ENCODE measurements at regions not wholly inside any gene's neighbourhood (a gene's known extent, or its start where the extent isn't known, plus 50 kb on each side); places are given as distances from the start of the nearest gene placed in this dataset.
A peak's percentile ranks its signal among the peaks of the same experiment; 100 is the strongest.

DNA sequence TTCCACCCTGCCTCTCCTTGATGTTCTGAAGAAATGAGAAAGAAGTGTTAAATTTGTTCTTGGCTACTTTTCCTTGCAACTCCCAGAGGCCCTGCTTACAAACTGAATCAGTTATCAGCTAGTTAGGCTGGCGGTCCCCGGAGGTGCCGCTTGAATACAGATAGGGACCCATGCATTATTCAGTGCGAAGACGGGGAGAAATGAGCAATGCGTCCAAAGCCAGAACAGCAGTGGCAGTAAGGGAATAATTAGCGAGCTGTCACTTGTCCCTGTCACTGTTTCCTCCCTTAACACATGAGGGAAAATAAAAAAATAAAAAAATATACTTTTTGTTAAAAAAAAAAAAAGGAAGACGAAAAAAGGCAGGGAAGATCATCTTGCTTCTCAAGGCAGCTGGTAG is 528.1 kb downstream of the MN1 start:
- no peak for DNase-seq

DNA sequence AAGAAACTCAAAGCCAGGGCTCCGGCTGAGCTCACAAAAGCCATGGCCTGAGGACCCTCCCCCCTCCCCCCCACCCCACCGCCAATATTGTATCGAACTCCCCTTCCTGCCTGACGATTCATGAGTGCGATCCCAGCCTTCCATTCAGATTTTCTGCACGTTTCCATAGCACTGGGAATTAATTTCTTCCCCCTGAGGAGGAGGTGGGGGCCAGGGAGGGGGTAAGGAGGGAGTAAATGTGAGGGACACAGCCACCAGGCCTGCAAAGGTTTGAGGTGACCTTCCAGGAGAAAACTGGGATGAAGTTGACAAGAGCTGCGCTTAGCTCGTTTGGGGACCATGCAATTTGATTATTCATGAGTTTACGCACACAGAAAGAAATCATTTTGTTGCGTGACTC is 527.7 kb downstream of the MN1 start:
- no peak for DNase-seq

GRCh38 chr22:27274770-27275449 is 526.6 kb downstream of the MN1 start:
- DNase-seq: no peak

DNA sequence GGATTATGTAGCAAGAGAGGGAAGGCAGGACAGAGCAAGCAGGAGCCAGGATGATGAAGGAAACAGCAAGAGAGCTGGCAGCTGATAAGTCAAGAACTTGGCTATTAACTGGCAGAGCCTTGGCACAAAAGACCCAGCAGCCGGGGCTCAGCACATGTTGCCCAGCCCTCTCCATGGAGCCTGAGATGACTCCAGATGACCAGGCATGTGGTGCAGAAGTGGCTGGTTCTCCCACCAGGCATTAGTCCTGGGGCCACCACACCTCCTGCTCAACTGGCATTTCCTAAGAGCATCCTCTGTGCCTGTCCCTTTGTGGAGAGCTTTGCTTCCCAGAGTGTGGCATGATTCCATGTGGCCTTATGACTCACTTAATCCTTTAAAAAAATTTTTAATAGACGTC is 522.6 kb downstream of the MN1 start:
- no peak for DNase-seq

- no peak for DNase-seq
These were observed 518.3 kb downstream of the MN1 start for GRCh38 chr22:27283240-27283639.

GRCh38 chr22:27283714-27284113 is 517.8 kb downstream of the MN1 start:
- DNase-seq: no peak

GRCh38 chr22:27284324-27284723 is 517.2 kb downstream of the MN1 start:
- DNase-seq: no peak

DNA sequence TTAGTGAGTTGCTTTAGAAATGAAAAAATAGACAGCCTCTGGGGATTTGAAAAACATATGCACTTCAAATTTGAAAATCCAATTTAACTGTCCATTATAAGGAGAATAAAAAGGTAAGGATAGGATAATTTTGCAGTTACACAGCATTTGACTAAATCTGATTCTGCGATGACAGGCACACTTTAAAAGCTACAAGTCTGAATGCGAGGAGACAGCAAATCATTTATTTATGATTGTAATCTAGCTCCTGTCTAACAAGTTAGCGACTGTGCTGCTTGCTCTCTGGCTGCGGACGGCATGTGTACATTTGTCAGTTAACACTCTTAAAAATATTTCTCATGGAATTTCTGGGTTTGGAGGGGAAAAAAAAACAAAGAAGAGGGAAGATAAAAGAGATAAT is 514.8 kb downstream of the MN1 start:
- DNase-seq: no peak

- no peak for DNase-seq
These were observed 508.8 kb downstream of the MN1 start for GRCh38 chr22:27292542-27293299.

GRCh38 chr22:27293721-27294445 is 507.7 kb downstream of the MN1 start:
- DNase-seq: no peak

- no peak for DNase-seq
These were observed 506.5 kb downstream of the MN1 start for GRCh38 chr22:27295040-27295439.

GRCh38 chr22:27295605-27296004 is 506.0 kb downstream of the MN1 start:
- DNase-seq: no peak

DNA sequence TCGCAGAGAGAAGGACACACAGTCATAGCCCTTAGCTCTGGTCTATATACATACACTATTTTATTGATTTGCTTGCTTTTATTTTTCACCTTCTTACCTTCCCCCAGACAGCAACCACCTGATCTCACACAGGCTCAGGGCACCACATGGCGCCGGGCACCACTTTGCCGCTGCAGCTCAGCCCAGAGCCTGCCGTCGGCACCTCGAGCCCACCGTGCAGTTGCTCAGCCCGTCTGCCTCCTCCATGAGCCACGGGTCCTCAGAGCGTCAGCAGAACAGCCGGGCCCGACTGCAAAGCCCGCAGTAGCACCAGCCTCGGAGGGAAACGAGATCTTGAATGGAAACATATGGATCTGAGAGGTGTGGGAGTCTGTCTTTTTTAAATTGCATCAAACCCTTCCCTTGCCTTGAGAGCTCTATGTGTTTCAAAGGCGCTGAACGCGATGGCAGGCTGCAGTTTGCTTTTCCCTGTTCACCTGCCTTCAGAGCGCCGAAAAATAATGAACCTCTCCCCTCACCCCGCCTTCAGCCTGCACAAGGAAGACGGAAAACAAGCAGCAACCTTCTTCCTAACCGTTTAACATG is 505.4 kb downstream of the MN1 start:
- DNase-seq: no peak

DNA sequence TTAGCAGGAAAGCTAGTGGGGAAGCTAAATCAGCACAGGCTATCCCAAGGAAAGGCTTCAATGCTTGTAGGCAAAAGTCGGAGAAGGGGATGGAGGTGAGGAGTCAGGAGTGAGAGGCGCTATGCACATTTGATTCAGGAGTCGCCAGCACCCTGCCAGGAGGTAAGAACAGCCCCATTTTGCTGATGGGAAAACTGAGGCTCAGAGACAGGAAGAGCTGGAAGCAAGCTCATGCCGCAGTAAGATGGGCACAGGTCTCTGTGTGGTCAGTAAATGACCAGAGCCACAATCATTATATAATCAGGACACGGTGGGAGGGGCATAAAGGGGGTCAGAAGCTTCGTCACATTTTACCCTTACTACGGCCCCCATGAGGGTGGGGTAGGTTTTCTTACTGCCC is 504.4 kb downstream of the MN1 start:
- no peak for DNase-seq

- no peak for DNase-seq
These were observed 503.2 kb downstream of the MN1 start for GRCh38 chr22:27298332-27298731.

GRCh38 chr22:27298742-27299141 is 502.8 kb downstream of the MN1 start:
- no peak for DNase-seq

DNA sequence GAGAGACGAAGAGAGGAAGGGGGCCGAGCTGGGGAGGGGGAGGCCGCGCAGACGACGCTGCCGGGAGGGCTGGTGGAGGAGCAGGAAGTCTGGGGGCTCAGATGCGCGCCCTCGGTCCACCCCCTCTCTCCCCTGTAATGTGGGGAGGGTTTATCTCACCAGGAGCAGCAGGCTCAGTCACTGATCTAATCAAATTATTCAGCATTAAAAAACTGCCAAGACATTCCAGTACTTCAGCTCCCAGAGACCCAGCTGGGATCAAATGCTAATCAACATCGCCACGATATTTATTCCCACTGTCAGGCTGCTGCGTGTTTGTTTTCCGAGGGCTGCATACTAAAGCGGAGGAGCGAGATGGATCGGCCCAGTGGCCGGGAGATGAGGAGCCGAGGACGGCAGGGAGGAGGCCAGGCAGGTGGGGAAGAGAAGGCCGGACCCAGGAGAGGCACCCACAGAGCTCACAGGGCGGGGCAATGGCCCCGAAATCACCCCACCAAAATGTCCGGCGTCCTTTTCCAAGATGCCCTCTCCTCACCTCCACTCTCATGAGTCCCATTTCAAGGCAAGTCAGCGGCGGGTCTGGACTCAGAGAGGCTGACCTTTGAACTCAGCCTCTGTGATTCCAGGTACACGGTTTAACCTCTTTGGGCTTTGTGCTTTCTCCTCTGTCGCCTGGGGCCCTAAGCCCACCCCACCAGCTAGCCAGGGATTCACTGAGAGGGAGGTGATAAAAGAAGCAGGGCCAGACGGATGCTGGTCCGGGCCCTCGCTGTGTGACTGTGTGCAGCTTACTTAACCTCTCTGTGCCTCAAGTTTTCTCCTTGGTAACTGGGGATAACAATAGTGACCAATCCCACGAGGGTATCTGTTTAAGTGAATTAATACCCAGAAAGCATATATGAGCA is 502.1 kb downstream of the MN1 start:
- peak; percentile 37 to 83 (median 48) for DNase-seq

- DNase-seq: no peak
These were observed 500.8 kb downstream of the MN1 start for GRCh38 chr22:27300536-27301285.

DNA sequence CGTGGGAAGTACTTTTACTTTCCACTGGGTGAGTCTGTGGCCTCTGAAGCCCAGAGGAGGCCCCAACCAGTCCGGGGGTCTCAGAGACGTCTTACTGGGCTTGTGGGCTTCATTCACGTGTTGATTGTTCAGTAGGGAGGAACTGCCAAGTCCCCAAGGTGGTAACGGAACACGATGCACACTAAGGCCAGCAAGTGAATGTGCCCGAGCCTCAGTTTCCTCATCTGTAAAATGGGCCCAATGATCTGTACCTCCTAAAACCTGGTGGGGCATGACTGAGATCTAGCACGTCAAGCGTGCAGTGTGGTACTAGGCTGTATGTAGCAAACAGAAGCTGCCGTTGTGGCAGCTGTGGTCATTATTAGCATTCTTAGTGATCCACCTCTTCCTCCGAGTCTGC is 499.1 kb downstream of the MN1 start:
- DNase-seq: no peak

- no peak for DNase-seq
These were observed 497.8 kb downstream of the MN1 start for GRCh38 chr22:27303718-27304117.

GRCh38 chr22:27306771-27307170 is 494.8 kb downstream of the MN1 start:
- no peak for DNase-seq

Data from muscle of back (tissue), 3 donors.